H1 (cell line): ENCODE measurements at regions not wholly inside any gene's neighbourhood (a gene's known extent, or its start where the extent isn't known, plus 50 kb on each side); places are given as distances from the start of the nearest gene placed in this dataset.

Source experiments
- CTCF ChIA-PET: fragments of 300-600 bp; sonication (Branson Sonifier 250); formaldehyde crosslinking; loops from one replicate; lab custom pipeline; 2021; ENCODE audit not compliant: partially characterized antibody; lab: Charles Lee
- POLR2A ChIA-PET: fragments of 300-600 bp; sonication (Branson Sonifier 250); formaldehyde crosslinking; loops from one replicate; lab custom pipeline; 2021; ENCODE audit warnings: inconsistent platforms; ENCODE audit not compliant: partially characterized antibody; lab: Charles Lee
- DNase-seq, 2 experiments: peaks; one replicate each; pipeline versions ENCODE4 v3.0.0 to v3.0.0-alpha.2; 2010 to 2022; ENCODE audit warnings: low spot score in 2 of 2, low read depth in 1 of 2, mixed read lengths in 1 of 2
- FAIRE-seq: peaks from 2 replicates; lab custom pipeline; 2011; peaks lifted over from hg19 to GRCh38; lab: Jason Lieb, UNC
- H2AFZ ChIP-seq: 2 replicates; pipeline ENCODE4 v1.8.1; 2012; ENCODE audit warnings: low read length, inconsistent platforms
- H2AK5ac ChIP-seq: 2 replicates; pipeline ENCODE4 v1.6.1; 2013; ENCODE audit warnings: low read depth, low read length
- H2BK120ac ChIP-seq: replicated peaks from 2 replicates; pipeline ENCODE3; 2013; ENCODE audit warnings: low read depth, low read length, inconsistent platforms
- H2BK12ac ChIP-seq: 2 replicates; pipeline ENCODE4 v1.6.1; 2013; ENCODE audit warnings: low read depth, low read length
- H2BK15ac ChIP-seq: 2 replicates; pipeline ENCODE4 v1.6.1; 2013; ENCODE audit warnings: low read length
- H2BK20ac ChIP-seq: 2 replicates; pipeline ENCODE4 v1.6.1; 2013; ENCODE audit warnings: low read length
- H2BK5ac ChIP-seq: 2 replicates; pipeline ENCODE4 v1.6.1; 2013; ENCODE audit warnings: low read depth, low read length
- H3K14ac ChIP-seq: 2 replicates; pipeline ENCODE4 v1.6.1; 2013; ENCODE audit warnings: inconsistent platforms; ENCODE audit not compliant: insufficient read length
- H3K18ac ChIP-seq: 2 replicates; pipeline ENCODE4 v1.6.1; 2013; ENCODE audit warnings: low read length; ENCODE audit errors: extremely low read depth
- H3K23ac ChIP-seq: 2 replicates; pipeline ENCODE4 v1.6.1; 2013; ENCODE audit warnings: inconsistent platforms; ENCODE audit not compliant: insufficient read length
- H3K23me2 ChIP-seq: 2 replicates; pipeline ENCODE4 v1.6.1; 2013; ENCODE audit warnings: low read depth, low read length
- H3K27ac ChIP-seq: 2 replicates; pipeline ENCODE4 v1.6.1; 2011; ENCODE audit warnings: low read depth, low read length, inconsistent platforms
- H3K27me3 ChIP-seq, 4 experiments: replicated peaks in 1 of 4; 1 replicate in 1 of 4; 2 replicates in 3 of 4; pipeline versions ENCODE4 v1.6.1 to v1.8.1; 2011 to 2013; ENCODE audit warnings: low read length in 3 of 4, mild to moderate bottlenecking in 3 of 4, inconsistent platforms in 2 of 4, mixed read lengths in 2 of 4, moderate library complexity in 1 of 4; ENCODE audit not compliant: control insufficient read depth in 3 of 4, insufficient read depth in 3 of 4; ENCODE audit errors: extremely low read depth in 1 of 4
- H3K36me3 ChIP-seq, 4 experiments: 2 replicates each; pipeline versions ENCODE4 v1.6.1 to v1.8.1; 2011 to 2013; ENCODE audit warnings: mild to moderate bottlenecking in 4 of 4, low read length in 3 of 4, moderate library complexity in 2 of 4, control low read depth in 1 of 4, inconsistent platforms in 1 of 4; ENCODE audit not compliant: insufficient read depth in 4 of 4, control insufficient read depth in 2 of 4
- H3K4ac ChIP-seq: replicated peaks from 2 replicates; pipeline ENCODE3; 2013; ENCODE audit warnings: low read length, low read depth, mixed read lengths, inconsistent platforms; ENCODE audit not compliant: insufficient read length
- H3K4me1 ChIP-seq, 4 experiments: replicated peaks in 1 of 4; 1 replicate in 1 of 4; 2 replicates in 3 of 4; pipeline versions ENCODE4 v1.6.1 to v1.8.1; 2011 to 2013; ENCODE audit warnings: low read length in 3 of 4, inconsistent platforms in 2 of 4, mixed read lengths in 1 of 4; ENCODE audit not compliant: insufficient read depth in 4 of 4, control insufficient read depth in 3 of 4
- H3K4me2 ChIP-seq, 2 experiments: 2 replicates each; pipeline versions ENCODE4 v1.6.1 to v1.8.1; 2011 to 2013; ENCODE audit warnings: low read depth in 2 of 2, low read length in 2 of 2, control low read depth in 1 of 2, inconsistent platforms in 1 of 2, mild to moderate bottlenecking in 1 of 2; ENCODE audit not compliant: insufficient read depth in 1 of 2
- H3K4me3 ChIP-seq, 4 experiments: fragments of 200-600, 300-600 bp in 1 of 4; sonication (generic), shearing (Covaris generic), sonication (Bioruptor Twin) in 1 of 4; 2 replicates each; pipeline versions ENCODE4 v1.5.1 to v1.8.1; 2011 to 2016; ENCODE audit warnings: low read length in 4 of 4, low read depth in 3 of 4, control low read depth in 2 of 4, inconsistent platforms in 2 of 4, mild to moderate bottlenecking in 2 of 4, mixed read lengths in 1 of 4, moderate library complexity in 1 of 4; ENCODE audit not compliant: insufficient read depth in 2 of 4; ENCODE audit errors: extremely low read depth in 1 of 4
- H3K56ac ChIP-seq: replicated peaks from 2 replicates; pipeline ENCODE3; 2013; ENCODE audit warnings: low read depth, mild to moderate bottlenecking, mixed read lengths, low read length, inconsistent platforms; ENCODE audit not compliant: insufficient read length
- H3K79me1 ChIP-seq: 2 replicates; pipeline ENCODE4 v1.6.1; 2013; ENCODE audit warnings: low read depth, low read length, control low read depth
- H3K79me2 ChIP-seq, 2 experiments: 2 replicates each; pipeline versions ENCODE4 v1.6.1 to v1.8.1; 2012 to 2013; ENCODE audit warnings: low read length in 2 of 2, mild to moderate bottlenecking in 2 of 2, inconsistent platforms in 1 of 2; ENCODE audit not compliant: insufficient read depth in 2 of 2, control insufficient read depth in 1 of 2
- H3K9ac ChIP-seq, 4 experiments: replicated peaks in 1 of 4; 1 replicate in 1 of 4; 2 replicates in 3 of 4; pipeline versions ENCODE4 v1.6.1 to v1.8.1; 2011 to 2013; ENCODE audit warnings: low read depth in 3 of 4, low read length in 3 of 4, control low read depth in 2 of 4, mild to moderate bottlenecking in 2 of 4, moderate library complexity in 2 of 4, inconsistent platforms in 1 of 4; ENCODE audit errors: extremely low read depth in 1 of 4
- H3K9me3 ChIP-seq, 2 experiments: 2 replicates each; pipeline versions ENCODE4 v1.6.1 to v1.8.1; 2012 to 2013; ENCODE audit warnings: mild to moderate bottlenecking in 2 of 2, moderate library complexity in 2 of 2, control low read depth in 1 of 2, inconsistent platforms in 1 of 2, low read depth in 1 of 2, low read length in 1 of 2, mixed read lengths in 1 of 2; ENCODE audit not compliant: insufficient read depth in 2 of 2
- H4K20me1 ChIP-seq, 2 experiments: replicated peaks in 1 of 2; 2 replicates each; pipeline versions ENCODE3 to v1.8.1; 2011 to 2013; ENCODE audit warnings: inconsistent platforms in 2 of 2, low read length in 2 of 2, mild to moderate bottlenecking in 1 of 2; ENCODE audit not compliant: insufficient read depth in 2 of 2, control insufficient read depth in 1 of 2
- H4K5ac ChIP-seq: 2 replicates; pipeline ENCODE4 v1.6.1; 2013; ENCODE audit warnings: low read length, low read depth, mixed read lengths, inconsistent platforms; ENCODE audit not compliant: insufficient read length
- H4K8ac ChIP-seq: 2 replicates; pipeline ENCODE4 v1.8.0; 2013; ENCODE audit warnings: mild to moderate bottlenecking, moderate library complexity, low read length, inconsistent platforms; ENCODE audit not compliant: insufficient read depth; ENCODE audit errors: extremely low read depth
- H4K91ac ChIP-seq: replicated peaks from 2 replicates; pipeline ENCODE3; 2013; ENCODE audit warnings: low read length, mixed read lengths, inconsistent platforms; ENCODE audit not compliant: insufficient read length
- ATF3 ChIP-seq: IDR thresholded peaks from 2 replicates; pipeline ENCODE4 v1.6.1; 2011; ENCODE audit warnings: low read depth, mild to moderate bottlenecking, low read length; ENCODE audit not compliant: insufficient read depth
- BACH1 ChIP-seq: IDR thresholded peaks from 2 replicates; pipeline ENCODE4 v1.6.1; 2012; ENCODE audit warnings: low read length, improper control_type of control experiment
- CTBP2 ChIP-seq: IDR thresholded peaks from 2 replicates; pipeline ENCODE4 v1.7.0; 2011; ENCODE audit warnings: borderline replicate concordance, mild to moderate bottlenecking, moderate library complexity, mixed read lengths, low read length; ENCODE audit not compliant: insufficient read depth, insufficient read length
- GTF2F1 ChIP-seq: IDR thresholded peaks from 2 replicates; pipeline ENCODE4 v1.6.1; 2012; ENCODE audit warnings: low read depth, low read length, improper control_type of control experiment, borderline replicate concordance
- HDAC2 ChIP-seq, 2 experiments: fragments of 300-600 bp in 1 of 2; sonication (generic) in 1 of 2; IDR thresholded peaks; 2 replicates each; pipeline ENCODE4 v1.6.1; 2011 to 2012; ENCODE audit warnings: low read depth in 2 of 2, low read length in 2 of 2, mild to moderate bottlenecking in 2 of 2, moderate library complexity in 2 of 2, borderline replicate concordance in 1 of 2, inconsistent platforms in 1 of 2
- KDM4A ChIP-seq: IDR thresholded peaks from one replicate; pipeline ENCODE4 v1.7.1; 2012; ENCODE audit warnings: low read depth, mild to moderate bottlenecking, moderate library complexity, low read length, inconsistent platforms; ENCODE audit not compliant: severe bottlenecking
- KDM5A ChIP-seq: fragments of 200-600 bp; IDR thresholded peaks from 2 replicates; pipeline ENCODE4 v1.7.1; 2012; ENCODE audit warnings: mild to moderate bottlenecking, low read length, inconsistent platforms, mixed read lengths
- NRF1 ChIP-seq: IDR thresholded peaks from 2 replicates; pipeline ENCODE4 v1.6.1; 2011; ENCODE audit warnings: mild to moderate bottlenecking, low read depth, low read length, improper control_type of control experiment
- PHF8 ChIP-seq: fragments of 200-600 bp; sonication (generic); conservative IDR thresholded peaks from 2 replicates; pipeline ENCODE4 v1.7.1; 2012; ENCODE audit warnings: low read depth, mild to moderate bottlenecking, inconsistent platforms, low read length, moderate library complexity
- SP4 ChIP-seq: IDR thresholded peaks from 2 replicates; pipeline ENCODE4 v1.6.1; 2012; ENCODE audit warnings: low read length, inconsistent platforms
- SUZ12 ChIP-seq: fragments of 200-600 bp; sonication (generic); IDR thresholded peaks from 2 replicates; pipeline ENCODE4 v1.6.1; 2012; ENCODE audit warnings: mild to moderate bottlenecking, inconsistent platforms, low read length, moderate library complexity, mixed read lengths
- TAF1 ChIP-seq: IDR thresholded peaks from 2 replicates; pipeline ENCODE4 v1.6.1; 2011; ENCODE audit warnings: mild to moderate bottlenecking, low read depth, low read length
- TBP ChIP-seq: IDR thresholded peaks from 2 replicates; pipeline ENCODE4 v1.6.1; 2011; ENCODE audit warnings: low read depth, low read length, improper control_type of control experiment
- TCF12 ChIP-seq: IDR thresholded peaks from 2 replicates; pipeline ENCODE4 v1.6.1; 2011; ENCODE audit warnings: low read depth, mild to moderate bottlenecking, low read length
- TEAD4 ChIP-seq: IDR thresholded peaks from 2 replicates; pipeline ENCODE4 v1.6.1; 2012; ENCODE audit warnings: low read depth, low read length, inconsistent platforms, mixed read lengths
- WGBS, 2 experiments: shearing (Covaris generic) in 1 of 2; methylation state at CpG; one replicate each; pipeline versions ENCODE4 v1.1.6 to v1.1.7; 2013 to 2015; ENCODE audit warnings: low lambda C conversion rate in 2 of 2, mixed read lengths in 2 of 2, inconsistent platforms in 1 of 2, low coverage in 1 of 2, missing lambda C conversion rate in 1 of 2; ENCODE audit not compliant: insufficient replicate concordance in 2 of 2, insufficient coverage in 1 of 2, insufficient read length in 1 of 2; ENCODE audit errors: extremely low coverage in 1 of 2, missing lambda C conversion rate in 1 of 2; 5-methylcytosine and 5-hydroxymethylcytosine counted together

GRCh38 chr17:72545766-72546165 is 424.9 kb downstream of the SOX9 start:
- no peak overlapping the region for H3K9ac ChIP-seq
- H3K27me3 ChIP-seq = no peaks in the 10 kb centered on the region
- no peak overlapping the region for H2BK15ac ChIP-seq
- H4K20me1 ChIP-seq = no peaks in the 10 kb centered on the region
- H4K5ac ChIP-seq = no peak overlapping the region
- no peak overlapping the region for H2BK20ac ChIP-seq
- H3K56ac ChIP-seq = no peak overlapping the region
- H2AFZ ChIP-seq = no peak overlapping the region
- H2BK12ac ChIP-seq = no peak overlapping the region
- no peak overlapping the region for H3K4me2 ChIP-seq
- H3K18ac ChIP-seq = no peak overlapping the region
- no peaks in the 10 kb centered on the region for H3K79me2 ChIP-seq
- WGBS, 2 experiments = 87% methylated on average over 5 of the region's 5 CpGs; no CpG with 5 or more reads in 1 of the 2 experiments
- no peak overlapping the region for H2BK5ac ChIP-seq
- H3K14ac ChIP-seq = no peak overlapping the region
- no peak overlapping the region for H3K23ac ChIP-seq
- POLR2A ChIA-PET = no interaction called here
- H3K4ac ChIP-seq = no peak overlapping the region
- no peaks in the 10 kb centered on the region for H3K79me1 ChIP-seq
- no peaks in the 10 kb centered on the region for H3K23me2 ChIP-seq
- no peak overlapping the region for H2AK5ac ChIP-seq
- H2BK120ac ChIP-seq = no peak overlapping the region
- no peak overlapping the region for H3K4me3 ChIP-seq
- CTCF ChIA-PET = interaction anchor here (0.7 to 1.3 kb wide), 4 partner anchors 10 to 27 kb away, joined by 3 read pairs; no protein-coding TSS in a partner anchor
- no peak overlapping the region for H4K91ac ChIP-seq
- 0 out of 4 replicates have a peak, but pooled peaks cover 0 to 2% of the 10 kb centered on the region in 2 experiments for H3K9me3 ChIP-seq
- H4K8ac ChIP-seq = no peak overlapping the region
- H3K36me3 ChIP-seq = no peaks in the 10 kb centered on the region
- H3K4me1 ChIP-seq = no peaks in the 10 kb centered on the region
- no peak overlapping the region for H3K27ac ChIP-seq
- DNase-seq = no peak
- FAIRE-seq = no peak
- TF ChIP-seq SP4 (no peak), KDM5A (no peak), TAF1 (no peak), CTBP2 (no peak), HDAC2 (IDR thresholded peaks at IDR 0.05; ENCODE audit: borderline replicate concordance in 1 of 2, low read depth in 2 of 2, low read length in 2 of 2) (no peak), TEAD4 (no peak), TCF12 (no peak), ATF3 (no peak), TBP (no peak), GTF2F1 (no peak), NRF1 (no peak), SUZ12 (no peak), KDM4A (no peak), BACH1 (no peak), PHF8 (no peak)
